ENCODE measurements at regions not wholly inside any gene's neighbourhood (a gene's known extent, or its start where the extent isn't known, plus 50 kb on each side); places are given as distances from the start of the nearest gene placed in this dataset.
"Not testable (repeated sequence)": the region's sequence is repeated elsewhere in the genome, so short reads cannot be mapped to it uniquely, and the experiment has no call there.

DNA sequence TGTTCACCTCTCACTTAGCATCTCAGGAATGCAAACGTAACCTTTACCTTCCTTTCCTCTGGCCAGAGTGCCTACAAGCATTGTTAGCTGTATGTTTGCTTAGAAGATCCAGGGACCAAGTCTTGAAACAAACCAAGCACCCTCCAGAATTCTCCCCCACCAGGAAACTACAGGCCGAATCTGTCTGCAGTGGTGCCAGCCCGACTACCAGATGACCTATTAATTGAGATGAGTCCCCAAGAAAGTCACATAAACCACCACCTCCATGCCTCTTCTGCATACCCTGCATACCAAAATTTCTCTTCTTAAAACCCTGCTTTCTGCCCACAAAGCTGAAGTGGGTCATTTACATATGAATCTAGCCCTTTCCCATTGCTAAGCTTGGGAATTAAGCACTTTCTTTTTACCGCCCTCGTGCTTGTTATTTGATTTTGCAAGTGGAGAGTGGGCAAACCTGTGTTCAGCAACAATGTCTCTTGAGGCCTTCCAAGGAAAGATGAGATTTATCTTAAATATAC is 1239.1 kb downstream of the CDH12 start:
- H3K4me3 ChIP-seq (ENCODE audit: low read depth, low read length), result no peak overlapping the region

DNA sequence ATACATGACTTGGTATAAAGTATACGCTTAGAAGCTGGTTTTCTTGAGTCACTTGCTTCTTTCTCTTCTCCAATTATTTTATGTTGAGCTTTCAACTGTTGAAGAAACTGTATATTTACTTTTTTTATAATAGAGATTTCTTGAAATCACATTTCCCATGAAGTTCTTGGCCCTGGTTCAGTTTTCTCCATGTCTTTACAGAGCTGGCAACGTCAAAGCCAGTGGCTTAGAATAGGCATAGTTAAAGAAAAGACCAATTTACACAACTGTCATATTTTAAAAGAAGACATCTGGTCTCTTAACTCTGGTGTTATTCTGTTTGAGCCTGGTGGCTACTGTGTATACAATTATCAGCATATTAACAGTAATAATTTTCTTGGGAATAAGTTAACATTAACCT is 1249.3 kb downstream of the CDH12 start:
- no peak overlapping the region for H3K4me3 ChIP-seq (ENCODE audit: low read depth, low read length)

DNA sequence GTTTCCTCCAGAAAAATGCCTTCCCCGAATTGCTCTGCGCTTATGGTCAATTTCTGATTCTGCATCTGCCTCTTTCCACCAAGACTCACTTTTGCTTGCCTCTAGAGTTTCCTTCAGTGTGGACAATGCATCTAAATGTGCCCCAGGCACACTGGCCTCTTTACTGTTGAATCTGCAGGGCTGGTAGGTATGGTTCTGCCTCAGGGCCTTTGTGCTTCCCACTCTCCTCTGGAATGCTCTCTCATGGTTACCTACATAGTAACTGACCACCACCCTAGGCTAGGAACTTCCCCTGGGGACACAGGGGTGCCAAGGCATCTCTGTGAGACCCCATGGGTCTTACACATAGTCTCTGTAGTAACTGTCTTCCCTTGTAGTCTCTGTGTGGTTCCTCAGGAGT is 1258.6 kb downstream of the CDH12 start:
- H3K4me3 ChIP-seq (ENCODE audit: low read depth, low read length), result no peak overlapping the region

DNA sequence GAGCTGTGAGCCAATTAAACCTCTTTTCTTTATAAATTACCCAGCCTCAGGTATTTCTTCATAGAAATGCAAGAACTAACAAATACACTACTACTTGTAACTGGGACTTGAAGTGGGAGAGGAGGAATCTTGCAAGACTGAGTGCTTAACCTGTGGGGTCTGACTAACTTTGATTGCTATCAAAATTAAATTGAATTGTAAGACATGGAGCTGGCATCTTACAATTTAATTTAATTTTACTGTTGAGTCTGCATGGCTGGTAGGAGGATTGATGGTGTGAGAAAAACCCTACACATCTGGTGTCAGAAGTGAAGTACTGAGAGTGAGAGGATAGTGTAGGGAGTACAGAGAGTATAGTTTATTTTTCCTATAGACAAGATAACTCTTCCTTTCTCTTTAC is 1259.9 kb downstream of the CDH12 start:
- no peak overlapping the region for H3K4me3 ChIP-seq (ENCODE audit: low read depth, low read length)

DNA sequence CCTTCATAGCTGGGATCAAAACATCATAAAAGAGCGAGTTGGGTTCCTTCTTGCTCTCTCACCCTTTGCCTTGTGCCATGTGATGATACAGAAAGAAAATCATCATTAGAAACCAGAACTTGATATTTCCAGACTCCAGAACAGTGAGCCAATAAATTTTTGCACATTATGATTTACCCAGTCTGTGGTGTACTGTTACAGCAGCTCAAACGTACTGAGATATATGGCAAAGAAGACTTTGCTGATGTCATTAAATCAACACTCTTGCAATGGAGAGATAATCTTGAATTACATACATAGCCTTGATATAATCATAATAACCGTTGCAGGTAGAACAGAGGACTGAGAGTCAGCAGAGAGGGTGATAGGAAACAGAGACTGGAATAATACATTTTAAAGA is 1271.6 kb downstream of the CDH12 start:
- no peak overlapping the region for H3K4me3 ChIP-seq (ENCODE audit: low read depth, low read length)

DNA sequence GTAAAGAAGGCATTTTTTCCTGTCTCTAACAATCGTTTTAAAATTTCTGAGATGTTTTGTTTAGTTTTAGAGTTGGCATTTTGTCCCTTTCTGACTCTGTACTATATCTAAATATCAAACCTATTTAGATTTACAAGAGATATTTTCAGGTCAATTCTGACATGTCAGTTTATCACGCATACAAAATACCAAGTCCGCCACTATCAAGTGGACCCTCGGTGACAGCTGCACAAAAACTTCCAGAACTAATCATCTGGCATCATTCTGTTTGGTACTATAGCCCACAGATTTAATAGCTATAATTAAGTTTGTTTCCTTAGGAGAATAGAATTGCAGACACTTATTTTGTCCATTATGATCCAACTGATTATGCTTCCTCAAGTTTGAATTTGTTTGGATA is 1278.2 kb downstream of the CDH12 start:
- H3K4me3 ChIP-seq (ENCODE audit: low read depth, low read length), result no peak overlapping the region

DNA sequence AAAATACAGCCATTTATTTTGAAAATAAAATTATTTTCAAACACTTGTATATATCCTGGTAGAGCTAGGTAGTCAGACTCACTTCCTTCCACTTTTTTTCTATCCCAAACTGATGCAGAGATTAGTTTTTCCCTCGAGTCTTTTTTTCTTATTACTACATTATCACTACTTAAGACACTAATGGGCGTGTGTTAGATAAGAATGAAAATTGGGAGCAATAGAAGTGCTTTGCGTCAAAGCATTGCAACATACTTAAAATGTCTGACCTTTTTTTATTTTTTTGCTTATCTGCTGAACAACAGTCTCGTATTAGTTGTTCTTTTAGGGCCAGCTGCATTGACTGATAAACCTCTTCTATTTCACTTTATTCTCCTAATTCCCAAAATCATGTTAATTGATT is 1278.7 kb downstream of the CDH12 start:
- no peak overlapping the region for H3K4me3 ChIP-seq (ENCODE audit: low read depth, low read length)

DNA sequence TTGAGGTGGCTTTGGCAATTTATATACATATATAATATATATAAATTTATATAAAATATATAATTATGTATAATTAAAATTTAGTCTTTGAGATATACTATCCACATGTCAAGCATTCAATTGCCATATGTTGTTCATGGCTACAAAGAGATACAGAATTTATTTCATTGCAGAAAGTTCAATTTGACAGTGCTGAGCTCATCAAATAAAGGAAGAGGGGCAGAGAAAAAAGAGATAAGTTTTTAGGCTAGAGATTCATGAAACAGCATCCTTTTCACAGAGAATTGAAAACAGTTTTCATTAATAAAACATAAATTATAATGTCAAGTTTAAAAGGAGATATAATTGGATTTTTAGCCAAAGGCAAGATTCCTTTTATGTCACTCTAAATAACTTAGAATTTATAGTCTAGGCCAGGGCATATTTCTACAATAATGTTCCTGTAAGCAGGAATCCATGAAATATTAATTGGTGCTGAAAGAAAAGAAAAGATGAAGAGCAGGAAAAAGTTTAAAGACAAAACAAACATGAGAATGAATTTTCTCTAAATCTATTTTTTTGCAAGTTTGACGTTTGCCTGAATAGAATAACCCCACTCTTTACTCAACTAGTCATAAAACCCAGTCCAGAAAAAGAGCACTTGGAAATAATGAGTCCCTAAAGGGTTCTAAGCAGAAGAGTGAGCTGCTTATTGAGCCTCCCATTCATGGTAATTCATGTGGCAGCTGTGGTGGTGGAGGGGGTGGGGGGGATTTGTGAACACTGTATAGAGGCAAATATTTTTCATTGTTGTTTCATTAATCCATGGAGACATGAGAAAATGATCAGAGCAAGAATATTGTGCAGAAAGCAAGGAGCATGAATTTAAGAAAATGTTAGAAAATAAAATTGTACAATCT is 1279.5 kb downstream of the CDH12 start:
- H3K4me3 ChIP-seq (ENCODE audit: low read depth, low read length), result no peak overlapping the region

DNA sequence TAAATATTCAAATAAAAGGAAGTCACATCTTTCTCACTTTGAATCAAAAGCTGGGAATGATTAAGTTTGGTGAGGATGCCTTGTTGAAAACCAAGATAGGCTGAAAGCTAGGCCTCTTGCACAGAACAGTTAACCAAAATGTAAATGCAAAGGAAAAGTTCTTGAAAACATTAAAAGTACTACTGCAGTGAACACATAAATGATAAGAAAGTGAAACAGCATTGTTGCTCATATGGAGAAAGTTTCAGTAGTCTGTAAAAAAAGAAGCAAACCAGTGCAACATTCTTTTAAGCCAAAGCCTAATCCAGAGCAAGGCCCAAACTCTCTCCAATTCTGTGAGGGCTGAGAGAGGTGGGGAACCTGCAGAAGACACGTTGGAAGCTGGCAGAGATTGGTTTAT is 1281.9 kb downstream of the CDH12 start:
- H3K4me3 ChIP-seq (ENCODE audit: low read depth, low read length), result not testable (repeated sequence)

DNA sequence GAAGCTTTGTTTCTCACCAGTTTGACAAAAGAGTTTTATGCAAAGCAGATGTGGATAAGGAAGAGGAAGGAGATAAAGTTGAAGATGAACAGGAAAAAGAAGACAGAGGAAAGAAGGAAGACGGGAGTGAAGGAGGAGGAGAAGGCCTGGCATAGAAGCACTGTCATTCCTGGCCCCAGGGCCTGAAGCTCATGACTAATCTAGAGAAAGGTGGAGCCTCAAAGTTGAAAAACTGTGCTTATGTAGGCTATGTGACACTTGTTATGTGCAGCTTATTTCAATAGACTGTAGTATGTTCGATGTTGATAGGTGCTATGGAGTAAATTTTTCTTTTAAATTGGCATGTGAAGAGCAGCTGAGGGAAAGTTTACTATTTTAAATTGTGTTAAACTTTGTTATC is 1294.0 kb downstream of the CDH12 start:
- not testable (repeated sequence) for H3K4me3 ChIP-seq (ENCODE audit: low read depth, low read length)

DNA sequence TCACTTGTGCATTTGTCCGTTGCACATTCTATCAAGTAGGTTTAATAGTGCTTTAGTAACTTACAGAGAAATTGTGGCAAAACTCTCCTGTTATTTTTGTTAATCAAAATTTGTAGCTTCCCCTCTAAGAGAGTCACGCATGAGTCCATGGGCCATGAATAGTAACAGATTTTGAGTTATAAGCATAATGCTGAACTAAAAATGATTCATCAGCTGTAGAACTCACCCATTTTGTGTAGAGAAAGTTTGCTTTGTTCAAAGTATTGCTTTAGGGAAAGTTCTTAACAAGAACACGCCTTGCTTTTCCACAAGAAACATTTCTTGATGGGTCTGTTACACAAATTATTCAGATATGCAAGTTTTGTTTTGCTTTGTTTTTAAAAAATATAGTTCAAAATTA is 1300.9 kb downstream of the CDH12 start:
- H3K4me3 ChIP-seq (ENCODE audit: low read depth, low read length), result not testable (repeated sequence)

DNA sequence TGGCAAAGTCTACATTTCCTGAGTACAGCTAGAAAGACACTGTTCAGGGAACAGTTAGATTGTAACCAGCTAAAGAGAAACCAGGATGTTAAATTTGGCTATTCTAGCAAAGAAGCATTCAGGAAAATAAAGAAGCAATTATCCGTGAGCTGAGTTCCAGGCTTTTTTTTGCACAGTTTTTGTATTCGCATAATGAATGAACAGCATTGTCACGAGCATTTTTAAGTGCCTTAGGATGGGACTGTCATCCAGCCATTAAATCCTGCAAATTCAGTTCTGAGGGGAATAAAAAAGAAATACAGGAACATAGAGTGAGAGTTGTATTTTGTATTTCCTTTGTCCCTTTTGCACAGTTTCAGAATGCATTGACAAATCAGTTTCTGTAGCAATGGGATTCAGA is 1302.2 kb downstream of the CDH12 start:
- not testable (repeated sequence) for H3K4me3 ChIP-seq (ENCODE audit: low read depth, low read length)

DNA sequence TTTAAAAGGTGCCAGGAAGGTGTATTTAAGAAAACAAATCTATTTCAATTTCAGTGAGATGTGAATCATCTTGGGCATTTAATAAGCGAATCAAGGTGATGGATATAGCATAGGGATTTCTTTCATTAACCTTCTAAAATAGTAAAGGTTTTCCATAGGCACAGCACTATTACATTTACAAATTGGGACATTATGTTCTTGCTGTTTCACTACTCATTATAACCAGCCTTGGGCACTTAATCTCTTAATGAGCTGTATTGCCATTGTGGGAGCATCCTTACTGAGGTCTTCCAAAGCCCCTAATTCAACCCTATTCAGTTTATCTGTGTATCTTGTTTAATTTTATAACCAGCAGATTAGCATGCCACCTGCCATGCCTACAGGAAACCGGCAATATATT is 1305.5 kb downstream of the CDH12 start:
- not testable (repeated sequence) for H3K4me3 ChIP-seq (ENCODE audit: low read depth, low read length)

DNA sequence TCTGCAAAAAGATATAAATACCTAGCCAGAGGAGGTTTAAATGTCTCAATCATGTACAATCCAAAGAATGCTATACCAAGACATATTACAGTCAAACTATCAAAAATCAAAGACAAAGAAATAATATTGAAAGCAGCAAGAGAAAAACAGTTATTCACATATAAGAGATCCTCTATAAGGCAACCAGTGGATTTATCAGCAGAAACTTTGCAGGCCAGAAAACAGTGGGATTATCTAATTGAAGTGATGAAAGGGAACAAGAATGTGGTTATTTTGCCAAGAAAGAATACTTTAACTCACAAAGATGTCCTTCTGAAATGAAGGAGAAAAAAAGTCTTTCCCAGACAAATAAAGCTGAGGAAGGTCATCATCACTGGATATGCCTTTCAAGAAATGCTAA is 1318.0 kb downstream of the CDH12 start:
- not testable (repeated sequence) for H3K4me3 ChIP-seq (ENCODE audit: low read depth, low read length)

DNA sequence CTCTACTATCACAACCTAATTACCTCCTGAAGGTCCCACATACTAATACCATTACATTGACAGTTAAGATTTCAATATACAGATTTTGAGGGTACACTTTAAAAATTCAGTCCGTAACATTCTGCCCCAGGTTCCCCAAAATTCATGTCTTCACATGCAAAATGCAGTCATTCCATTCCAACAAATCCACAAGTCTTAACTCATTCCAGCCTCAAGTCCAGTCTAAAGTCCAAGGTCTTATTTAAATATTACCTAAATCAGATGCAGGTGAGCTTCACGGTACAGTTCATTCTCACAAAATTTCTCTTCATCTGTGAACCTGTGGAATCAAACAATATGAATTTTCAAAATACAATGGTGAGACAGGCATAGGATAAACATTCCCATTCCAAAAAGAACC is 1332.0 kb downstream of the CDH12 start:
- not testable (repeated sequence) for H3K4me3 ChIP-seq (ENCODE audit: low read depth, low read length)

DNA sequence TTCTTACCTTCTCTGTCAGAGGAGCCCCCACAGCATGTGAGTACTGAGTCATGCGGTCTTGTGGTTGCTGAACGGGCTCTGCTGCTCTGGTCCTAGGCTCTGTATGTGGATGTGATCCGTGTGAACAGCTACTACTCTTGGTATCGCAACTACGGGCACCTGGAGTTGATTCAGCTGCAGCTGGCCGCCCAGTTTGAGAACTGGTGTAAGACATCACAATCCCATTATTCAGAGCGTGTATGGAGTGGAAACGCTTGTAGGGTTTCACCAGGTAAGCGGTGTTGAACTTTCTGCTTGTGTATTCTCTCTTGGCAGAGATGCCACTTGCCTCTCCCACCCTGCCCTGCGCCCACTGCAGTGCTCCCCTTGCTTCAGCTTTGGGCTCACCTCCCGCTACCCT is 1356.2 kb downstream of the CDH12 start:
- not testable (repeated sequence) for H3K4me3 ChIP-seq (ENCODE audit: low read depth, low read length)

DNA sequence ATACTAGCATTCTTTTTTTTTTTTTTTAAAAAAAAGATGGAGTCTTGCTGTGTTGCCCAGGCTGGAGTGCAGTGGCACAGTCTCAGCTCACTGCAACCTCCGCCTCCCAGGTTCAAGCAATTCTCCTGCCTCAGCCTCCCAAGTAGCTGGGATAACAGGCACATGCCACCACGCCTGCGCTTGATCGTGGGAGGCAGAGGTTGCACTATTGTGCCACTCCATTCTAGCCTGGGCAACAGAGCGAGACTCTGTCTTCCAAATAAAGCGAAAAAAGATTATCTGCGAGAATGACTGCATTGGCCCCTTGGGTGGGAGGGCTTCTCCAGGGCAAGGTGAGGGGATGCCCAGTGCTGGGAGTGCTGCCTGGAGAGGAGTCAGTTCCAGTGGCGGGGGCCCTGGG is 1357.1 kb downstream of the CDH12 start:
- not testable (repeated sequence) for H3K4me3 ChIP-seq (ENCODE audit: low read depth, low read length)

DNA sequence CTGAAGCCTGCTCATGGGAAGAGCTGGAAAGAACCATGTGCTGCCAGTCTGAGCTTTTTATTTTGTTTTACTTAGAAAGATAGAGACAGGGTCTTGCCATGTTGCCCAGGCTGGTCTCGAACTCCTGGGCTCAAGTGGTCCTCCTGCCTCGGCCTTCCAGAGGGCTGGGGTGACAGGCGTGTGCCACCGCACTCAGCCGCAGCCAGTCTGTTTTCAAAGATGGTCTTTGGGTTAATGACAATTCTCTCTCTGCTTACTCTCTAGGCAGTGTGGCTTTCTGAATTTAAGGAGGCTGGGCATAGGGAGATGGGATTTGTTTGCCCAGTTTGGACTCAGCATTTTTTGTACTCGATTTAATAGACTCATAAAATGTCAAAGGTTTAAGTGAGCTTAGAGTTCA is 1357.9 kb downstream of the CDH12 start:
- H3K4me3 ChIP-seq (ENCODE audit: low read depth, low read length), result not testable (repeated sequence)

DNA sequence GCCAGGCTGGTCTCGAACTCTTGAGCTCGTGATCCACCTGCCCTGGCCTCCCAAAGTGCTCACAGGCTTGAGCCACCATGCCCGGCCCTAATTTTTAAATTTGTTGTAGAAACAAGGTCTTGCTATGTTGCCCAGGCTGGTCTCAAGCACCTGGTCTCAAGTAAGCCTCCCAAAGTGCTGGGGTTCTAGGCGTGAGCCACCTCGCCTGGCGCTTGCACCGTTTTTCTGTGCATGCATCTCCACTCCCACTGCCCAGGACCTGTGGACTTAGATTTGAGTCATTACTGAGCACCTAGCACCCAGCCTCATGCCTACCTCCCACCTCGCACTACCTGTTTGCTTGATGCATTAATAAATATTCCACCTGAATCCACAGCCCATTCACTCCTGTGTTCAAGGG is 1359.1 kb downstream of the CDH12 start:
- not testable (repeated sequence) for H3K4me3 ChIP-seq (ENCODE audit: low read depth, low read length)

DNA sequence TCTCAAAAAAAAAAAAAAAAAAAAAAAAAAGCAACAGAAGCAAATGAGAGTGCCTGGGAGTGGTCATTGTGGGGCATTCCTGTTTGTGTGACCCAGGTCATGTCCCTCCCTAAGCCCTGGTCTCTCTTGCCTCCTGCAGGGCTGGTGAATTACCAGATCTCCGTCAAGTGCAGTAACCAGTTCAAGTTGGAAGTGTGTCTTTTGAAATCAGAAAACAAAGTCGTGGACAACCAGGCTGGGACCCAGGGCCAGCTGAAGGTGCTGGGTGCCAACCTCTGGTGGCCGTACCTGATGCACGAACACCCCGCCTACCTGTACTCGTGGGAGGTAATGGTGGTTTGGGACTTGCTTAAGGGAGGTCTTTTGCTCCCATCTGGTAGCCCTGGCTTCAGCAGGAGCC is 1362.0 kb downstream of the CDH12 start:
- H3K4me3 ChIP-seq (ENCODE audit: low read depth, low read length), result not testable (repeated sequence)

DNA sequence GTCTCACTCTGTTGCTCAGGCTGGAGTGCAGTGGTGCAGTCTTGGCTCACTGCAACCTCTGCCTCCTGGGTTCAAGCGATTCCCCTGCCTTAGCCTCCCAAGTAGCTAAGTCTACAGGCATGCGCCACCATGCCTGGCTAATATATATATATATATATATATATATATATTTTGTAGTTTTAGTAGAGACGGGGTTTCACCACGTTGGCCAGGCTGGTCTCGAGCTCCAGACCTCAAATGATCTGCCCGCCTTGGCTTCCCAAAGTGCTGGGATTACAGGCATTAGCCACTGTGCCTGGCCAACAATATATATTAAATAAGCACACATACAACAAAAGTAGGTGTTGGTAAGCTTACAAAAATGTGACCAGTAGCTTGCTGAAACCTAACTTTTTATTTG is 1364.3 kb downstream of the CDH12 start:
- H3K4me3 ChIP-seq (ENCODE audit: low read depth, low read length), result not testable (repeated sequence)

DNA sequence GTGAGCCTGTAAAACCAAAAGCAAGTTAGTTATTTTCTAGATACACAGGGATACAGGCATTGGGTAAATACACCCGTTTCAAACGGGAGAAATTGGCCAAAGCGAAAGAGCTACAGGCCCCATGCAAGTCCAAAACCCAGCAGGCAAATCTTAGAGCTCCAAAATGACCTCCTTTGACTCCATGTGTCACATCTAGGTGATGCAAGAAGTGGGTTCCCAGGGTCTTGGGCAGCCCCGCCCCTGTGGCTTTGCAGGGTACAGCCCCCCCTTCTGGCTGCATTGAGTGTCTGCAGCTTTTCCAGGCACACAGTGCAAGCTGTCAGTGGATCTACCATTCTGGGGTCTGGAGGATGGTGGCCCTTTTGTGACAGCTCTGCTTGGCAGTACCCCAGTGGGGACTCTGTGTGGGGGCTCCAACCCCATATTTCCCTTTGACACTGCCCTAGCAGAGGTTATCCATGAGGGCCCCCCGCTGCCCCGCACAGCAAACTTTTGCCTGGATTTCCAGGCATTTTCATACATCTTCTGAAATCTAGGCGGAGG is 1367.6 kb downstream of the CDH12 start:
- H3K4me3 ChIP-seq (ENCODE audit: low read depth, low read length), result not testable (repeated sequence)

DNA sequence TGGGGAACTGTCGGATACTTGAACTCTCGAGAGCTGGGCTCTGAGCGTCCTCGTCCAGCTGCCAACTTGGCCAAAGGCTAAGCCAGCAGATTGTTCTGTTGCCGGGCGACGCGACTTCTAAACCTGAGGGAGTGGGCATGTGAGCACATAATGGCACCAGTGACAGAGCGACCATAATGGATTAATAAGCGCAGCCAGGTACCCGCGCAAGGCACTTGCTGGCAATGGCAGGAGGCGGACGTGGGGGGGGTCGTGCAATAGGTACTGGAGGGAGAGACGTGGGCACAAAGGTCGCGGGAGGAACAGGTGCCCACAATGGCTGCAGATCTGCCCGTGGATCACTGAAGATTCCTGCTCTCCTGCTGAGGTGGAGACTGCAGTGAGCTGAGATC is 1368.7 kb downstream of the CDH12 start:
- not testable (repeated sequence) for H3K4me3 ChIP-seq (ENCODE audit: low read depth, low read length)
